Heart right ventricle (tissue), 16 donors: ENCODE measurements at regions not wholly inside any gene's neighbourhood (a gene's known extent, or its start where the extent isn't known, plus 50 kb on each side); places are given as distances from the start of the nearest gene placed in this dataset.
A peak's percentile ranks its signal among the peaks of the same experiment; 100 is the strongest.

ENCODE experiments used
- ATAC-seq, 8 donors: fragments of 200-7000 bp; cut with Tn5 transposase; one replicate each; pipeline ENCODE4 v1.9.1; 2020; ENCODE audit warnings: mild to moderate bottlenecking in 8 of 8, moderate library complexity in 8 of 8, moderate number of reproducible peaks in 1 of 8
- DNase-seq, 2 donors: peaks; one replicate each; pipeline ENCODE4 v3.0.0-alpha.2; 2020
- H3K27ac ChIP-seq, 10 donors: fragments of 200-600 bp; sonication (generic) in 2 of 10; one replicate each; pipeline versions ENCODE4 v1.5.0 to v1.8.0; 2020 to 2022; ENCODE audit warnings: mild to moderate bottlenecking in 3 of 10
- H3K27me3 ChIP-seq, 7 donors: fragments of 200-600 bp; one replicate each; pipeline ENCODE4 v1.8.0; 2021 to 2022; ENCODE audit warnings: mild to moderate bottlenecking in 2 of 7
- H3K36me3 ChIP-seq, 9 donors: fragments of 200-600 bp; sonication (generic) in 1 of 9; one replicate each; pipeline versions ENCODE4 v1.5.0 to v1.8.0; 2020 to 2022; ENCODE audit warnings: mild to moderate bottlenecking in 2 of 9
- H3K4me1 ChIP-seq, 9 donors: fragments of 200-600 bp; sonication (generic) in 1 of 9; one replicate each; pipeline versions ENCODE4 v1.5.0 to v1.8.0; 2020 to 2022; ENCODE audit warnings: mild to moderate bottlenecking in 4 of 9
- H3K4me3 ChIP-seq, 10 donors: fragments of 200-600 bp; sonication (generic) in 2 of 10; one replicate each; pipeline versions ENCODE4 v1.5.0 to v1.8.0; 2020 to 2022; ENCODE audit warnings: mild to moderate bottlenecking in 7 of 10, moderate library complexity in 2 of 10
- H3K9me3 ChIP-seq, 11 donors: fragments of 200-600 bp in 10 of 11; sonication (generic) in 2 of 11; one replicate each; pipeline versions ENCODE4 v1.5.0 to v1.8.0; 2013 to 2022; ENCODE audit warnings: mild to moderate bottlenecking in 2 of 11, control low read depth in 1 of 11, moderate library complexity in 1 of 11
- CTCF ChIP-seq, 9 donors: fragments of 200-600 bp; sonication (generic) in 2 of 9; IDR thresholded peaks; one replicate each; pipeline versions ENCODE4 v1.5.0 to v1.8.0; 2021 to 2022; ENCODE audit warnings: antibody characterized with exemption in 9 of 9, mild to moderate bottlenecking in 5 of 9, moderate library complexity in 1 of 9
- WGBS, 2 donors: extraction: QIAGEN DNeasy Blood & Tissue Kit; methylation state at CpG; one replicate each; pipeline ENCODE4 v1.1.7; 2013; ENCODE audit warnings: inconsistent platforms in 1 of 2; 5-methylcytosine and 5-hydroxymethylcytosine counted together
- intact Hi-C, 10 donors: fragments of 100-400 bp; cut with DNase I; formaldehyde crosslinking; loops; one replicate each; pipeline versions ENCODE4 v1.11.1 to v1.14.2; 2022
- donor health status: Arrhythmogenic right ventricular cardiomyopathy.
- donor health status: ischemic (EF 13 %, LVEDD 7.1; RV severe dilation, severe dysfunction).
- donor health status: healthy with polysubstance abuse.
- donor health status: DM: no; HTN: yes; CAD: no.
- donor health status: DM: no; HTN: no; CAD: no.
- donor health status: ischemic (EF 25% LVEDD 6.9; RV normal size, moderate dysfunction).
- donor health status: ischemic (EF 25% LVEDD 5.7; RV mildly dilated, moderate dysfunction).
- donor health status: healthy.
- donor health status: DM: yes; HTN: yes; CAD: no.
- donor health status: Ischemic cardiomyopathy.
- donor health status: ischemic (EF 35%, LVEDD 5.7; RV mildly dilated, moderate dysfunction).
- donor health status: nonischemic (EF 11% LVEDD 7.7; RV severe dilation, severe dysfunction).
- donor health status: DM: yes; HTN: yes; CAD: no.
- donor health status: PGD.
- donor health status: ischemic (EF 29% LVEDD 5.4; RV normal size, mild dysfunction).
- donor health status: nonischemic (EF 23%, LVEDD 6.1; RV moderate dilation, normal function).

DNA sequence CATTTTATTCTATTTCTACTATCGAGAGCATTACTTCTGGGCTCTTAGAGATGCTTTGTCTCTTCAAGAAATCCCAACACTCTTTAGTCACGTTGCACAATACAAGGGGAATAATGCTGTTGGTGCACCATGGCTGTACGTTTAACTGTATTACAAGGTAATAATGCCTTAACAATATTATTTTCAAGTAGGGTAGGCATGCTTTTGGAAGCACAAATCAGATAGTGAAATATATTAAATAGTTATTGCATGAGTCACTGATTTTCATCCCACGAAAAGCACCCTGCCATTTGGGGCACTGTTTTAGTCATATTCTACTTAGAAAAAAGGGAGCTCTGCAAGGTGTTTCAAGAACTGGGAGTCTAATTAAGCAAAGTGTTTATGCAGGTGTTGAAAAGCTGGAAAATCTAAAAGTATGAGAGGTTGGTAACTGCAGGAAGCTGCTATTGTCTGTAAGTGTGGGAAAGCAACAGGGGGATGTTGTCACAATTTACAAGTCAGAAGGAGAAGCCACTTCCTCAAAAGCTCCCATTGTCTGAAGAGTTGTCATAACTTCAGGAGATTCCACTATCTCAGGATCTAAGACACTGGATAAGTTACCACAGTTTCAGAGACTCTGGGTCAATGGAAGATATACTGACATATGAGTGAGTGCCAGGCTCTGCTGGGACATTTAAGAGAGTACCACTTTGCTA lies 218.2 kb downstream of the JRKL start:
- no peaks in the 10 kb centered on the region for H3K27me3 ChIP-seq
- ATAC-seq, result no peak
- no peak for DNase-seq
- peaks cover 0 to 13% (median 0%) of the 10 kb centered on the region in 11 donors for H3K9me3 ChIP-seq
- 66 to 67% methylated on average over 4 of the region's 4 CpGs for WGBS, 2 donors
- H3K36me3 ChIP-seq, result no peaks in the 10 kb centered on the region
- no peak overlapping the region for H3K4me3 ChIP-seq
- no peak overlapping the region for H3K27ac ChIP-seq
- TF ChIP-seq CTCF (IDR thresholded peaks at IDR 0.05), result no peak
- H3K4me1 ChIP-seq, result no peaks in the 10 kb centered on the region
- intact Hi-C loops, result no loop called here

DNA sequence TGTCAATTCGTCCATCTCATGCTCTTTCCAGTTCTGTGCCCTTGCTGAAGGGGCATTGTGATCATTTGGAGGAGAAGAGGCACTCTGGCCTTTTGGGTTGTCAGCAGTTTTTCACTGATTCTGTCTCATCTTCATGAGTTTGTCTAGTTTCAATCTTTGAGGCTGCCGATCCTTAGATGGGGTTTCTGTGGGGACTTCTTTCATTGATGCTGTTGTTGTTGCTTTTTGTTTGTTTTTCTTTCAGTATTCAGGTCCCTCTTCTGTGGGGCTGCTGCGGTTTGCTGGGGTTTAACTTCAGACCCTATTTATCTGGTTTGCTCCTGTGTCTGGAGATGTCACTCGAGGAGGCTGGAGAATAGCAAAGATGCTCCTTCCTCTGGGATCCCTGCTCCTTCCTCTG lies 224.3 kb downstream of the JRKL start:
- WGBS, 2 donors, result 76 to 85% methylated on average over 4 of the region's 4 CpGs
- no peaks in the 10 kb centered on the region for H3K4me1 ChIP-seq
- no peak overlapping the region for H3K27ac ChIP-seq
- intact Hi-C loops, result no loop called here
- no peaks in the 10 kb centered on the region for H3K36me3 ChIP-seq
- DNase-seq (no peak), ATAC-seq (no peak)
- no peak for TF ChIP-seq CTCF (IDR thresholded peaks at IDR 0.05)
- no peaks in the 10 kb centered on the region for H3K27me3 ChIP-seq
- no peak overlapping the region for H3K4me3 ChIP-seq
- peaks cover 0 to 13% (median 0%) of the 10 kb centered on the region in 11 donors for H3K9me3 ChIP-seq

GRCh38 chr11:96614846-96615245 lies 225.0 kb downstream of the JRKL start:
- ATAC-seq, result no peak
- 43 to 64% methylated on average over 4 of the region's 4 CpGs for WGBS, 2 donors
- no peak for TF ChIP-seq CTCF (IDR thresholded peaks at IDR 0.05)
- H3K36me3 ChIP-seq, result no peaks in the 10 kb centered on the region
- no peaks in the 10 kb centered on the region for H3K27me3 ChIP-seq
- no peaks in the 10 kb centered on the region for H3K4me1 ChIP-seq
- H3K27ac ChIP-seq, result no peak overlapping the region
- no peak for DNase-seq
- H3K9me3 ChIP-seq, result peaks cover 0 to 13% (median 0%) of the 10 kb centered on the region in 11 donors
- intact Hi-C loops, result no loop called here
- no peak overlapping the region for H3K4me3 ChIP-seq

- Histone ChIP-seq H3K9me3 (peaks cover 0 to 3% (median 0%) of the 10 kb centered on the region in 11 donors), H3K27ac (peak overlapping the region in 5 of 10 donors; percentile 55 to 81 (median 78)), H3K4me1 (peaks cover 0 to 6% (median 0%) of the 10 kb centered on the region in 9 donors), H3K27me3 (no peaks in the 10 kb centered on the region), H3K4me3 (no peak overlapping the region), H3K36me3 (no peaks in the 10 kb centered on the region)
- DNase-seq (no peak), ATAC-seq (no peak)
- 44 to 48% methylated on average over 1 of the region's 1 CpG for WGBS, 2 donors
- intact Hi-C loops, result loop anchor here in 1 of 10 donors (5.0 kb wide), 1 partner anchor 242 kb away; no protein-coding TSS in a partner anchor
- TF ChIP-seq CTCF (IDR thresholded peaks at IDR 0.05), result no peak
These were observed 230.7 kb downstream of the JRKL start for GRCh38 chr11:96620464-96621044.
